ENCODE measurements at regions not wholly inside any gene's neighbourhood (a gene's known extent, or its start where the extent isn't known, plus 50 kb on each side); places are given as distances from the start of the nearest gene placed in this dataset.

GRCh38 chr5:175579742-175580432 lies 78.0 kb upstream of the HRH2 start:
- no peak for DNase-seq

DNA sequence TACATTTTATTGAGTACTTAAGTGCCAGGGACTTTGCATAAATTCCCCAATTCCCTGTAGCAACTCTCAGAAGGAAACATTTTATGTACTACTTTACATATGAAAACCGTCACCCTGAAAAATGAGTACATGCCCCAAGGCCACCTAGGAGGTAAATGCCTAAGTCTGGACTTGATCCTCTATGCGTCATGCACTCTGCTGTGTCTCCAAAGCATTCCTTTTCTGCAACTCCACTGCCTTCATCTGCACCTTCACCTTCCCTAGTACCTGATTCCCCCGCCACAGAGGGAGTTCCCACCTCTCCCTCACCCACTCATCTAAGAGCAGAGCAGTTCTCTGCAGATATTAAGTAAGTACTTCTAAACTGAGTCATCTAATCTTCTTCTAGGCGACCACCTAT lies 75.2 kb upstream of the HRH2 start:
- DNase-seq: no peak

GRCh38 chr5:175585567-175585966 lies 72.3 kb upstream of the HRH2 start:
- DNase-seq: no peak

DNA sequence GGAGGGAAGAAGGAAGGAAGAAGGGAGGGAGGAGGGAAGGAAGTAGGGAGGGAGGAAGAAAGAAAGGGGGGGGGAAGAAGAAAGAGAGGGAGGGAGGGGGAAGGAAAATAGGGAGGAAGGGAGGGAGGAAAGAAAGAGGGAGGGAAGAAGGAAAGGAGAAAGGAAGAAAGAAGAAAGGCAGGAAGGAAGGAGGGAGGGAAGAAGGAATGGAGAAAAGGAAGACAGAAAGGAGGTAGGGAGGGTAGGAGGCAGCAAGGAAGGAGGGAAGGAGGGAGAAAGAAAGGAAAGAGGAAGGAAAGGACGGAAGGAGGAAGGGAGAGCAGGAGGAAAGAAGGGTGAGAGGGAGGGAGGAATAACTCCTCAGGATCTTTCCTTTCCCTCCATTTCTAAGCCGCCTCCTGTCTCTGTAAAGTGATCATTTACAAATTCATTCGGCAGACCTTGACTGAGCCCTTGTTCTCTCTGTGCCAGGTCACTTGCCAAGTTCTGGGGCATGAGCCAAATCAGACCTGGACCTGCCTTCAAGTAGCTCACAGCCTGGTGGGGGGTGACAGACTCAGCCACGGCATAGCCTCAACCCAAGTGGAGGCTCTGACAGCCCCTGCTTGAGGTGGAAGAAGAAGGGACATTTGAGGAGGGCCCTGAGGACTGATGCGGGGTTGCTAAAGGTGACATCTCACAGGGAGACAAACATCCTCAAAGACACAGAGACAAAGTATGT lies 69.0 kb upstream of the HRH2 start:
- no peak for DNase-seq

GRCh38 chr5:175589714-175590113 lies 68.2 kb upstream of the HRH2 start:
- DNase-seq: no peak

- DNase-seq: peak; percentile 55
Measured at GRCh38 chr5:175590471-175590881, 67.4 kb upstream of the HRH2 start.

- DNase-seq: no peak
Measured at GRCh38 chr5:175591293-175591692, 66.6 kb upstream of the HRH2 start.

GRCh38 chr5:175593794-175594193 lies 64.1 kb upstream of the HRH2 start:
- DNase-seq: peak; percentile 39

- no peak for DNase-seq
Measured at GRCh38 chr5:175595905-175596304, 62.0 kb upstream of the HRH2 start.

- DNase-seq: no peak
Measured at GRCh38 chr5:175596761-175597189, 61.1 kb upstream of the HRH2 start.

DNA sequence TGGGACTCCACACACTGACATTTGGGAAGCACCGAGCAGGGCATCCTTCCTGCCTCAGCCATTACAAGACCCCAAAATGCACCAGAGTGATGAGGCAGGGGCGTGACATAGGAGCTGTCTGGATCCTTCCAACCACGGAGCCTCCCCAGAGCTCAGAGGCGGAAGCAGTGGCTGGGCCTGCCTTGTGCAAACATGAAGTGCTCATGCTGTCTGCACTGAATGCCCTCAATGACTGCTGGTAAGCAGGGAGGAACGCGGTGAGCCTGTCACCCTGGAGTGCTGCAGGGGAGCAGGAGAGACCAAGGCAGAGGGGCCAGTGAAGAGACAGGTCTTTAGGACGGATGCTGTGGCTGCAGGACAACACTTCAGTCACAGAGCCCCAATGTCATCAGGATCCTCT lies 60.2 kb upstream of the HRH2 start:
- no peak for DNase-seq

DNA sequence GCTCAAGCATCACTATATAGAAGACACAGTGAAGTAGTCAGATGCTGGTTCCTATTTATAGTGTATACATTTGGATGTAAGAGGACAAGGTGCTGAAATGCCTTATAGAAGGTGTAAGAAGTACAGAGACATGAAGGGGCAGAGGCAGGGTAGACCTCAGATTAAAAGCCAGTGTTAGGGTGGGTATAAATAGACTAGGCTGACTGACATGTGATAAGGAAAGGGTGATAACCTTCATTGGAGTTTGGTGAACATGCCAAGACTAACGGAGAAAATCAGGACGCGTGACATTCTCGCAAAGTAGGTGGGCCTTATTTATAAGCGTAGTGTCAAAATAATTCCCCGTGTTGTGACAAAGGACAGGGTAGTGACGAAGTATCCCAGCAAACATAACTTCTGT lies 59.1 kb upstream of the HRH2 start:
- DNase-seq: no peak

DNA sequence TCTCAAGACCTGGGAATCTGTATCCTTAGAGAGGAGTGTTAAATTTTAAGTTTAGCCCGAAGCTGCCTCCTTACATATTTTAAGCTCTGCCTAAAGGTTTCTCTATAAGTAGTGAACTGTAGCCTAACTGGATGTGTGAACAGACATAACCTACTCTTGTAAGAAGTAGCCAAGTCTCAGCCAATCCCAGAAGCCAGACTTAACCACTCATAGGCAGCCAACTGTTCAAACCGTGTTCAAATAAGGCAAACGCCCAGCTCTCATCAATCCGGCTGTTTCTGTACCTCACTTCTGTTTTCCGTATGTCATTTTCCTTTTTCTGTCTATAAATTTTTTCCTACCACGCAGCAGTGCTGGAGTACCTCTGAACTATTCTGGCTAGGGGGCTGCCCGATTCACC lies 58.7 kb upstream of the HRH2 start:
- no peak for DNase-seq

DNA sequence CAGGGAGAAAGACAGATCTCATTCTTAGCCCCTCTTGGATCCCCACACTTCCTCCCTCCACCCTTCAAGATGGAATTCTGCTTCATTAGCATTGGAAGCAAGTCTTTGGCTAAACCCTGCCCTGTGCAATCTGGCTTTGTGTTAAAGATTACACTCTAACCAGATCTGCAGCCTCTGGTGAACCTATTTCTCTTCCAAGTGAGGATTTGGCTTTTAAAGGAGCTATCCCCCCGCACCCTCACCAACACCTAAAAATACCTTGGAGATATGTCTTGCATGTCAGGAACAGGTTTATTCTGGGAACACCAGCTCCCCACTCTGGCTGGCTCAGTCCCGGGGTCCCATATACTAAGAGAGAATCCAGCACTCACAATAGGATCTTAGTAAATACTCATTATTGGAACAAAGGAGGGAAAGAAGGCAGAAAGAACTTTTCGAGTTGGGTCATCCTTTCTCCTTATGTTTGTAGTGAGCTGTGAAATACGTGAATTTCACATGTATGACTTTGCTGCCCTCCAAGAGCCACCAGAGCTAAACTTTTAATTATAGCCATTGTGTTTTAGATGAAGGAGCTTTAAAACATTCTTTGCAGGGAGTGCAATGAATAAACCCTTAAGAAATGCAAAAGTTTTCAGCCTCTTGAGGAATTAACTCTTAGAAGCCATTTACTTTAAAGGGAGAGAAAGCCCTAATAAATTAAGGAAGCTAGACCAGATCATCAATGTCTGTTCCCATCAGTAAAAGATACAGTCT lies 53.7 kb upstream of the HRH2 start:
- no peak for DNase-seq

- peak; percentile 81 for DNase-seq
Measured at GRCh38 chr5:175606409-175606808, 51.5 kb upstream of the HRH2 start.

All from RPMI8226 (cell line).